Activated CD4-positive, alpha-beta memory T cell treated with anti-CD3 and anti-CD28 coated beads, Interleukin-2, amount 10 ng/mL, durations not matched to agents 7 days and 5 days (primary cell): ENCODE measurements at regions not wholly inside any gene's neighbourhood (a gene's known extent, or its start where the extent isn't known, plus 50 kb on each side); places are given as distances from the start of the nearest gene placed in this dataset.
"Not testable (repeated sequence)": the region's sequence is repeated elsewhere in the genome, so short reads cannot be mapped to it uniquely, and the experiment has no call there.

Source experiments
- CTCF ChIA-PET: fragments of 350-600 bp; sonication (Branson Sonifier 250); formaldehyde crosslinking; loops from one replicate; lab custom pipeline; 2021; ENCODE audit warnings: antibody characterized with exemption, inconsistent platforms; lab: Charles Lee
- POLR2A ChIA-PET: fragments of 350-600 bp; sonication (Branson Sonifier 250); formaldehyde crosslinking; loops from one replicate; lab custom pipeline; 2021; ENCODE audit warnings: antibody characterized with exemption; lab: Charles Lee
- DNase-seq: peaks from one replicate; pipeline ENCODE4 v3.0.0-alpha.2; 2020
- H3K27ac Mint-ChIP-seq: one replicate; pipeline ENCODE4 v1.8.0; 2021; ENCODE audit warnings: mild to moderate bottlenecking, mixed read lengths
- H3K27me3 Mint-ChIP-seq: one replicate; pipeline ENCODE4 v1.8.0; 2021; ENCODE audit warnings: mixed read lengths
- H3K36me3 Mint-ChIP-seq: one replicate; pipeline ENCODE4 v1.8.0; 2021; ENCODE audit warnings: low read depth, mixed read lengths
- H3K4me1 Mint-ChIP-seq: one replicate; pipeline ENCODE4 v1.8.0; 2021; ENCODE audit warnings: mixed read lengths
- H3K4me3 Mint-ChIP-seq: one replicate; pipeline ENCODE4 v1.8.0; 2021; ENCODE audit warnings: mild to moderate bottlenecking, mixed read lengths
- H3K9me3 Mint-ChIP-seq: one replicate; pipeline ENCODE4 v1.8.0; 2021; ENCODE audit warnings: mixed read lengths

GRCh38 chr1:146548684-146549083, 319.9 kb upstream of the NOTCH2NLA start:
- H3K36me3 Mint-ChIP-seq, H3K4me1 Mint-ChIP-seq, H3K9me3 Mint-ChIP-seq, CTCF ChIA-PET, POLR2A ChIA-PET, H3K27ac Mint-ChIP-seq, DNase-seq, H3K4me3 Mint-ChIP-seq, H3K27me3 Mint-ChIP-seq: not testable (repeated sequence)

GRCh38 chr1:146546189-146546588, 317.4 kb upstream of the NOTCH2NLA start:
- H3K27me3 Mint-ChIP-seq, H3K27ac Mint-ChIP-seq, H3K4me1 Mint-ChIP-seq, H3K9me3 Mint-ChIP-seq, H3K36me3 Mint-ChIP-seq, POLR2A ChIA-PET, CTCF ChIA-PET, DNase-seq, H3K4me3 Mint-ChIP-seq: not testable (repeated sequence)

GRCh38 chr1:146537775-146538373, 309.1 kb upstream of the NOTCH2NLA start:
- H3K27ac Mint-ChIP-seq, DNase-seq, CTCF ChIA-PET, H3K4me3 Mint-ChIP-seq, H3K27me3 Mint-ChIP-seq, H3K4me1 Mint-ChIP-seq, POLR2A ChIA-PET, H3K36me3 Mint-ChIP-seq, H3K9me3 Mint-ChIP-seq: not testable (repeated sequence)

DNA sequence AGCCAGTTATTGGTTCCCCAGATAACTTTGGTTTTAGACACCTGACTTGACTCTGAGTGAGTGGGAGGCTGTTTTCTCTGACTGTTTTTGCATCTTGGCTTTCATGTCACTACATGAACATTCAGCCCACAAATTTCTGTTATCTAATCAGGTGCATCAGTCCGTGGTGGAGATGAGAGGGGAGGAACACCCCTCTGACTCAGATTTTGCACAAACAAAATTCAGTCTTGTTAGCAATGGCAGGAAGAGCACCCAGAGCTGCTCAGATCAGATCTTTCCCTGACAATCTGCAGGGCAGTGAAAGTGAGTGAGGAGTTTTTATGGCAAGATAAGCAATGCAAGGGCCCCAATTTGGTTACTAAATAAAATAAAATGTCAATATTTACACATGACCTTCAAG, 307.2 kb upstream of the NOTCH2NLA start:
- CTCF ChIA-PET, H3K27ac Mint-ChIP-seq, H3K27me3 Mint-ChIP-seq, H3K4me1 Mint-ChIP-seq, H3K36me3 Mint-ChIP-seq, POLR2A ChIA-PET, H3K4me3 Mint-ChIP-seq, H3K9me3 Mint-ChIP-seq, DNase-seq: not testable (repeated sequence)

DNA sequence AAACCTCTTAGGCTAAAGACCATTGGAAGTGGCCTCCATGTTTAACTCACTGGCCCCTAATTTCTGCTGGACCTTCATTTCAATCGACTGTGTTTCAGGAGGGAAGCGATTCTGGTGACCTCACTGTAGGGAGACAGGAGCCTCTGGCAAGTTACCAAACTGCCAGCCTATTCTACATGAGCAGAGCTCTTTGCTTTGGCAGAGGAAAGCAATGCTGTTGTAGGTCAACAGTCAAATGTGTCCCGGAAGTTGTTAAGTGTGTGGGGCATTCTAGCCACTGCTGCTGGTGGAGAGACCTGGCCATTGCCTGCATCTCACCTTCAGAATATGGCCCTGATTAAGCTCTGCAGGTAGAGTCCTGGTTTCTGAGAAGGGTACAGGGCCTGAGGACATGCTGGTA, 306.8 kb upstream of the NOTCH2NLA start:
- H3K4me1 Mint-ChIP-seq, H3K36me3 Mint-ChIP-seq, H3K4me3 Mint-ChIP-seq, H3K27ac Mint-ChIP-seq, POLR2A ChIA-PET, CTCF ChIA-PET, H3K9me3 Mint-ChIP-seq, H3K27me3 Mint-ChIP-seq, DNase-seq: not testable (repeated sequence)

DNA sequence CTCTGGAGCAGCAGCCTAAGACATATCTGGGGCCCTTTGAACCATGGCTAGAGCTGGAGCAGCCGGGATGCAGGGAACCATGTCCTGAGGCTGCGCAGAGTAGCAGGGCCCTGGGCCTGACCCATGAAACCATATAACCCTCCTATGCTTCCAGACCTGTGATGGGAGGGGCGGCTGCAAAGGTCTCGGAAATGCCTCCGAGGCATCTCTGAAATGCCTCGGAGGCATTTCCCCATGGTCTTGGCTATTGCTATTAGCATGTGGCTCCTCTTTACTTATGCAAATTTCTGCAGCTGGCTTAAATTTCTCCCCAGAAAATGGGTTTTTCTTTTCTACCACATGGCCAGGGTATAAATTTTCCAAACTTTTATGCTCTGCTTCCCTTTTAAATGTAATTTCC, 302.1 kb upstream of the NOTCH2NLA start:
- H3K36me3 Mint-ChIP-seq, H3K4me1 Mint-ChIP-seq, POLR2A ChIA-PET, H3K9me3 Mint-ChIP-seq, DNase-seq, H3K27me3 Mint-ChIP-seq, H3K4me3 Mint-ChIP-seq, CTCF ChIA-PET, H3K27ac Mint-ChIP-seq: not testable (repeated sequence)

DNA sequence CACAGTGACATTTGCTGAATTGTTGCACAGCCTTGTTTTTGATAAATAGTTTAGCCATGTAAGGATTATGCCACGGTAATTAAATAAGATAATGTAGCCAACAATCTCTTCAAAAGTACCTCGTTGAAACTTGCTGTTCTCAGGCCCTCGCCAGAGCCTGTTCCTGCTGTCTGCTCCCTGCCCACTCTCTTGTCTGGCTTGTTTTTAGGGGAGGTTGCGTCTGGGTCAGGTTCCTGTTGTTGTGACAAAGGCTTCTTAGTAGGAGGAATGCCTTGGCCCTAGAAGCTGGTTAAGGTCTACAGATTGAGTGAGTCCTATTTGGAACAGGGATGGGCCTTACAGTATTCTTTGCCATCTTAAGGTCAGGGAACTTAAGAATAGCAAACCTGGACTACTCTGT, 294.0 kb upstream of the NOTCH2NLA start:
- H3K4me1 Mint-ChIP-seq, POLR2A ChIA-PET, H3K9me3 Mint-ChIP-seq, H3K27me3 Mint-ChIP-seq, H3K36me3 Mint-ChIP-seq, H3K27ac Mint-ChIP-seq, DNase-seq, H3K4me3 Mint-ChIP-seq, CTCF ChIA-PET: not testable (repeated sequence)

DNA sequence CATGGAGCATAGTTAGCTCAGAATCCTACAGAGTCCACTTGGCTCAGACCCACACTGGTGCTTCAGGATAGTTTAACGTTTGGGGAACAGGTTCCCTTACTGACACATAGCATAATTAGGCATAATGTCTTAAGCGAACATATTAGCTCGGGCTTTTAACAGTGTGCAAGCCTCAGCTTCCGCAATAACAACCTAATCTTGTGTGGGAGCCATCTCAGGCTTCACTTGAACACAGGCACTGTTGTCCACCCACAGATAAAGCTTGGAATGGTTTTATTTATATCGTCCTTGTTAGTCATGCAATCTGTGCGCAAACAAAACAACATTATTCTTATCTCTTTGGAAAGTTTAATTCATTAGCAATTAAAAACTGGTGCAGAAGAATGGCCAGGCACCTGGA, 293.5 kb upstream of the NOTCH2NLA start:
- H3K9me3 Mint-ChIP-seq, DNase-seq, H3K4me3 Mint-ChIP-seq, CTCF ChIA-PET, H3K27me3 Mint-ChIP-seq, H3K27ac Mint-ChIP-seq, H3K36me3 Mint-ChIP-seq, H3K4me1 Mint-ChIP-seq, POLR2A ChIA-PET: not testable (repeated sequence)

DNA sequence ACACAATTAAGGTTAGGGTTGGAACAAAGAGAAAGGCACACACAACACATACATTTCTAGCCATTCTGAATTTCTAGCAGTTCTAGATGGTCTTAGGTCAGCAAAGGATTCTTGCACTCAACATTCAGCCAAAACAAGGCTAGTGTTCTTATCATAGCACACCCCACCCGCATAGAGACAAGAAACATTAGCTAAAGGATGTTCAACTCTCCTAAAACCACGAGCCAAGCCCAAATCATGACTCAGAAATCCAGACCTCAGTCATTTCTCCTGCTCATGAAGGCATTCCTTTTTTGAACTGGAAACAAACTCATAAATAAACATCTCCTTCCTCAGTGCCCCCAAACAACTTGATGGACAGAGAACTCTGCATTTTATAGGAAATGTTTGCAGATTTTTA, 293.0 kb upstream of the NOTCH2NLA start:
- H3K4me3 Mint-ChIP-seq, H3K9me3 Mint-ChIP-seq, CTCF ChIA-PET: not testable (repeated sequence)

DNA sequence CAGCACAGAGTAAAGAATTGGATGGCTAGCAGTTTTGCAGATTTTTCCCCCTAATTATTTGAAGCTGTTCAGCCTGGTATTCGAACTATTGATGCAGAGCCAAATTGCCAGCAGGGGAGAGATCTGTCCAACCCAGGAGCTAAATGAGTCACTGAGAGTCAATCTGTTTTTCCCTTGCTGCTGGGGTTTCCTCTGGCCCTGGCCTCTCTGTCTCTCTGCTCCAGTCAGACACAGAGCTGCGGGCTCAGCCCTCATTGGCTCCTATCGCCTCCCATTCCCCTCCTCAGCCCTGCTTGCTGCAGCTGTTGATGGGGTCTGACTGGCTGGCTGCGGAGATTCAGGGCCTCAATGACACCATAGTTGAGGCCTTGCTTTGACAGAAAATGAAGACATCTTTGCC, 284.9 kb upstream of the NOTCH2NLA start:
- POLR2A ChIA-PET, H3K9me3 Mint-ChIP-seq, H3K36me3 Mint-ChIP-seq, H3K27me3 Mint-ChIP-seq, CTCF ChIA-PET, H3K4me1 Mint-ChIP-seq, H3K4me3 Mint-ChIP-seq, H3K27ac Mint-ChIP-seq, DNase-seq: not testable (repeated sequence)

More for the DNA sequence above, 293.0 kb upstream of the NOTCH2NLA start:
- POLR2A ChIA-PET, H3K27me3 Mint-ChIP-seq, DNase-seq, H3K27ac Mint-ChIP-seq, H3K36me3 Mint-ChIP-seq, H3K4me1 Mint-ChIP-seq: not testable (repeated sequence)

DNA sequence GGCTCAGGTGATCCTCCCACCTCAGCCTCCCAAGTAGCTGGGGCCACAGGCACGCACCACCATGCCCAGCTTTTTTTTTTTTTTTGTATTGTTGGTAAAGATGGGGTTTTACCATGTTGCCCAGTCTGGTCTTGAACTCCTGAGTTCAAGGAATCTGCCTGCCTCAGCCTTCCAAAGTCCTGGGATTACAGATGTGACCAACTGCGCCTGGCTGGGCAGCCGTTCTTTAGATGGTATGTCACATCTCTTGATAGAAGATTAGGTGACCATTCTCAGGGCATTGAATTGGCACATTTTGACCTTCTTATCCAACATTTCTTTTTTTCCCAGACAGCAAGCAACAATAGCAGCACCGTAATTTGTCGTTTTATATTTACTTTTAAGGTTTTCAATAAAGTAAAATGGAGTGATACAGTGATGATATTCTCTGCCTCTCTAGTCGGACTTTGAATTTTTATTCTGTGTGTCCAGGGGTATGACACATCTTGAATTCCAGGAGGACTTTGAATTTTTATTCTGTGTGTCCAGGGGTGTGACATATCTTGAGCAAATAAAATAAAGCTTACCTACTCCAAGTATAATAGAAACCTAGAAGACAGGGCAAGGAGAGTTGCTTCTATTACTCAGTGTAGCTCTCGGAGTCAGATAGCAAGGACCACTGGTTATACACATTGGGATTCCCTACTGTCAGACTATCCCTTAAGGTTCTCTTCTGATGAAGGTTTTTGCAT, 282.4 kb upstream of the NOTCH2NLA start:
- DNase-seq, H3K4me3 Mint-ChIP-seq, POLR2A ChIA-PET, H3K27ac Mint-ChIP-seq, H3K9me3 Mint-ChIP-seq, CTCF ChIA-PET, H3K36me3 Mint-ChIP-seq, H3K4me1 Mint-ChIP-seq, H3K27me3 Mint-ChIP-seq: not testable (repeated sequence)

DNA sequence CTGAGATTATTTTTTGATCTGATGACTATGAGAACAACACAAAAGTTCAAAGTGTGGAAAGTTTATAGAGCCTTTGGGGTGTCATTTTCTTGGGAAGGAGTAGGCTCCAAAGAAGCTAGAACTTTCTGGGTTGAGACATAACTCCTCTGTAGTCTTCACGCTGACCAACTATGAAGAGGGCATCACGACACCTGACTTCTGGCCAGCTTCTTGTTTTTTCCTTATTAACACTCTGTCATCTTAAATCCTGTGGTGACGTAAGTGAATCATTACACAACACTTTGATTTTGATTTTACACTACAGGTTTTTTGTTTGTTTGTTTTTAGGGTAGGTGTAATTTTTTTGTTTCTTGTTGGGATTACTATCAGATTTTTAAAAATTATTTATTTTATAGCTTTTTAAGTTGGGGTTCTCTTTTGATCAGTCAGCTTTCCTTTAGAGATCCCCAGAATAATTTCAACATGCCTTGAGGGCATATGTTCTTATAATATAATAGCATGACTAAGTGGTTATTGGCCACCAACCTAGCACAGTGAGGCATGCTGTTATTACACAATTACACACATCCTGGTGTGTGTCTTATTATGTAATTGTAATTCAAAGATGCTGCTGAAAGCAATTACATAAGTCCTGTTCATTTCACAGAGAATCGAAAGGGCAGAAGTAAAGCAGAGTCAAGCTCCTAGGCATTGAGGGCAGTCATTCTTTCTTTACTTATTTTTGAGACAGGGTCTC, 281.6 kb upstream of the NOTCH2NLA start:
- H3K9me3 Mint-ChIP-seq, H3K4me3 Mint-ChIP-seq, H3K27me3 Mint-ChIP-seq, POLR2A ChIA-PET, H3K36me3 Mint-ChIP-seq, H3K4me1 Mint-ChIP-seq, CTCF ChIA-PET, DNase-seq, H3K27ac Mint-ChIP-seq: not testable (repeated sequence)

GRCh38 chr1:146504121-146504520, 275.3 kb upstream of the NOTCH2NLA start:
- H3K27ac Mint-ChIP-seq, H3K4me3 Mint-ChIP-seq, POLR2A ChIA-PET, DNase-seq, H3K9me3 Mint-ChIP-seq, H3K4me1 Mint-ChIP-seq, H3K27me3 Mint-ChIP-seq, H3K36me3 Mint-ChIP-seq, CTCF ChIA-PET: not testable (repeated sequence)

GRCh38 chr1:146487555-146487954, 258.7 kb upstream of the NOTCH2NLA start:
- H3K36me3 Mint-ChIP-seq, H3K27ac Mint-ChIP-seq, H3K4me3 Mint-ChIP-seq, H3K4me1 Mint-ChIP-seq, H3K9me3 Mint-ChIP-seq, DNase-seq, H3K27me3 Mint-ChIP-seq, POLR2A ChIA-PET, CTCF ChIA-PET: not testable (repeated sequence)
